Calu3 (cell line): ENCODE measurements at regions not wholly inside any gene's neighbourhood (a gene's known extent, or its start where the extent isn't known, plus 50 kb on each side); places are given as distances from the start of the nearest gene placed in this dataset.
A peak's percentile ranks its signal among the peaks of the same experiment; 100 is the strongest.

Experiments
- BruUV-seq: library from RNA; stranded (reverse); fragments of 400-500 nt; replicated peaks from 2 replicates; lab custom pipeline; 2021; lab: Mats Ljungman, UMichigan
- CTCF ChIA-PET: fragments of 300-600 bp; sonication (Branson Sonifier 250); formaldehyde crosslinking; loops from one replicate; lab custom pipeline; 2022; ENCODE audit warnings: antibody characterized with exemption; lab: Charles Lee
- DNase-seq: peaks from one replicate; pipeline ENCODE4 v3.0.0; 2022
- H3K27ac Mint-ChIP-seq: one replicate; pipeline ENCODE4 v1.8.0; 2022; ENCODE audit warnings: mixed read lengths; ENCODE audit not compliant: unreplicated experiment
- H3K27me3 Mint-ChIP-seq: one replicate; pipeline ENCODE4 v1.8.0; 2022; ENCODE audit warnings: mixed read lengths; ENCODE audit not compliant: unreplicated experiment
- H3K36me3 Mint-ChIP-seq: one replicate; pipeline ENCODE4 v1.8.0; 2022; ENCODE audit warnings: mild to moderate bottlenecking, moderate library complexity, mixed read lengths; ENCODE audit not compliant: insufficient read depth, unreplicated experiment
- H3K4me1 Mint-ChIP-seq: one replicate; pipeline ENCODE4 v1.8.0; 2022; ENCODE audit warnings: mild to moderate bottlenecking, low read depth, mixed read lengths; ENCODE audit not compliant: unreplicated experiment
- H3K4me3 Mint-ChIP-seq: one replicate; pipeline ENCODE4 v1.8.0; 2022; ENCODE audit warnings: mild to moderate bottlenecking, low read depth, moderate library complexity, mixed read lengths; ENCODE audit not compliant: unreplicated experiment
- H3K9me3 Mint-ChIP-seq: one replicate; pipeline ENCODE4 v1.8.0; 2022; ENCODE audit warnings: low read depth, mixed read lengths; ENCODE audit not compliant: unreplicated experiment
- CTCF ChIP-seq: fragments of 200-600 bp; IDR thresholded peaks from one replicate; pipeline ENCODE4 v1.8.0; 2022; ENCODE audit warnings: antibody characterized with exemption; ENCODE audit not compliant: unreplicated experiment
- intact Hi-C: fragments of 100-400 bp; cut with micrococcal nuclease; formaldehyde crosslinking; loops from one replicate; pipeline ENCODE4 v1.10.0; 2022; ENCODE audit not compliant: unreplicated experiment

GRCh38 chr9:17942498-17942897 lies 363.6 kb downstream of the SH3GL2 start:
- Mint-ChIP-seq H3K27me3 (no peaks in the 10 kb centered on the region), H3K27ac (no peak overlapping the region), H3K9me3 (peaks cover 6% of the 10 kb centered on the region), H3K36me3 (no peaks in the 10 kb centered on the region), H3K4me3 (no peak overlapping the region), H3K4me1 (no peaks in the 10 kb centered on the region)
- no peak for DNase-seq
- BruUV-seq: no TSS peak
- TF ChIP-seq CTCF: no peak
- intact Hi-C loops: no loop called here
- CTCF ChIA-PET: no interaction called here

- H3K27ac Mint-ChIP-seq: no peak overlapping the region
- intact Hi-C loops: no loop called here
- no TSS peak for BruUV-seq
- no peaks in the 10 kb centered on the region for H3K9me3 Mint-ChIP-seq
- H3K36me3 Mint-ChIP-seq: no peaks in the 10 kb centered on the region
- no peaks in the 10 kb centered on the region for H3K27me3 Mint-ChIP-seq
- CTCF ChIA-PET: no interaction called here
- DNase-seq: peak; percentile 0
- peaks cover 17% of the 10 kb centered on the region for H3K4me1 Mint-ChIP-seq
- no peak for TF ChIP-seq CTCF
- H3K4me3 Mint-ChIP-seq: no peak overlapping the region
Observed at GRCh38 chr9:17955409-17955808, 376.5 kb downstream of the SH3GL2 start.

GRCh38 chr9:17958363-17958762 lies 379.5 kb downstream of the SH3GL2 start:
- no peaks in the 10 kb centered on the region for H3K27me3 Mint-ChIP-seq
- no peaks in the 10 kb centered on the region for H3K36me3 Mint-ChIP-seq
- no peak for DNase-seq
- no peaks in the 10 kb centered on the region for H3K9me3 Mint-ChIP-seq
- intact Hi-C loops: no loop called here
- no peak overlapping the region for H3K4me3 Mint-ChIP-seq
- no peak overlapping the region for H3K27ac Mint-ChIP-seq
- no TSS peak for BruUV-seq
- H3K4me1 Mint-ChIP-seq: peaks cover 17% of the 10 kb centered on the region
- TF ChIP-seq CTCF: no peak
- CTCF ChIA-PET: no interaction called here

- no peak overlapping the region for H3K4me3 Mint-ChIP-seq
- no peaks in the 10 kb centered on the region for H3K9me3 Mint-ChIP-seq
- no peaks in the 10 kb centered on the region for H3K36me3 Mint-ChIP-seq
- H3K4me1 Mint-ChIP-seq: no peaks in the 10 kb centered on the region
- intact Hi-C loops: no loop called here
- no peak overlapping the region for H3K27ac Mint-ChIP-seq
- H3K27me3 Mint-ChIP-seq: no peaks in the 10 kb centered on the region
- DNase-seq: no peak
- no TSS peak for BruUV-seq
- CTCF ChIA-PET: no interaction called here
- TF ChIP-seq CTCF: no peak
Observed at GRCh38 chr9:17962747-17963146, 383.9 kb downstream of the SH3GL2 start.
